Nucleus accumbens (tissue), 56 donors: ENCODE measurements at regions not wholly inside any gene's neighbourhood (a gene's known extent, or its start where the extent isn't known, plus 50 kb on each side); places are given as distances from the start of the nearest gene placed in this dataset.
"Not testable (repeated sequence)": the region's sequence is repeated elsewhere in the genome, so short reads cannot be mapped to it uniquely, and the experiment has no call there.

Experiments used
- DNase-seq, 56 donors: peaks; one replicate each; lab custom pipeline; 2025; lab: John Stamatoyannopoulos, UW

GRCh38 chr3:191644291-191644690, 183.3 kb downstream of the PYDC2 start:
- no peak for DNase-seq

- DNase-seq = no peak
Observed at GRCh38 chr3:191646242-191646641, 185.3 kb downstream of the PYDC2 start.

- DNase-seq = no peak
Observed at GRCh38 chr3:191648787-191649186, 187.8 kb downstream of the PYDC2 start.

GRCh38 chr3:191649626-191650025, 188.7 kb downstream of the PYDC2 start:
- DNase-seq = no peak

DNA sequence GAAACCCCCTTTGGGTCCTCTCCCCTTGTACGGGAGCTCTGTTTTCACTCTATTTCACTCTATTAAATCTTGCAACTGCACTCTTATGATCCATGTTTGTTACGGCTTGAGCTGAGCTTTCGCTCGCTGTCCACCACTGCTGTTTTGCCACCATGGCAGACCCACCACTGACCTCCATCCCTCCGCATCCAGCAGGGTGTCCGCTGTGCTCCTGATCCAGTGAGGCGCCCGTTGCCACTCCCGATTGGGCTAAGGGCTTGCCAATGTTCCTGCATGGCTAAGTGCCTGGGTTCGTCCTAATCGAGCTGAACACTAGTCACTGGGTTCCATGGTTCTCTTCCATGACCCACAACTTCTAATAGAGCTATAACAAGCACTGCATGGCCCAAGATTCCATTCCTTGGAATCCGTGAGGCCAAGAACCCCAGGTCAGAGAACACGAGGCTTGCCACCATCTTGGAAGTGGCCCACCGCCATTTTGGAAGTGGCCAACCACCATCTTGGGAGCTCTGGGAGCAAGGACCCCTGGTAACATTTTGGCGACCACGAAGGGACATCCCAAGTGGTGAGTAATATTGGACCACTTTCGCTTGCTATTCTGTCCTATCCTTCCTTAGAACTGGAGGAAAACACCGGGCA, 197.9 kb downstream of the PYDC2 start:
- DNase-seq = not testable (repeated sequence)

DNA sequence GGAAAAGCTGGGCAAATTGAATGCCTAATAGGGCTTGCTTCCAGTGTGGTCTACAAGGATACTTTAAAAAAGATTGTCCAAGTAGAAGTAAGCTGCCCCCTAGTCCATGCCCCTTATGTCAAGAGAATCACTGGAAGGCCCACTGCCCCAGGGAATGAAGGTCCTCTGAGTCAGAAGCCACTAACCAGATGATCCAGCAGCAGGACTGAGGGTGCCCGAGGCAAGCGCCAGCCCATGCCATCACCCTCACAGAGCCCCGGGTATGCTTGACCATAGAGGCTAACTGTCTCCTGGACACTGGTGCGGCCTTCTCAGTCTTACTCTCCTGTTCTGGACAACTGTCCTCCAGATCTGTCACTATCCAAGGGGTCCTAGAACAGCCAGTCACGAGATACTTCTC, 201.2 kb downstream of the PYDC2 start:
- not testable (repeated sequence) for DNase-seq

DNA sequence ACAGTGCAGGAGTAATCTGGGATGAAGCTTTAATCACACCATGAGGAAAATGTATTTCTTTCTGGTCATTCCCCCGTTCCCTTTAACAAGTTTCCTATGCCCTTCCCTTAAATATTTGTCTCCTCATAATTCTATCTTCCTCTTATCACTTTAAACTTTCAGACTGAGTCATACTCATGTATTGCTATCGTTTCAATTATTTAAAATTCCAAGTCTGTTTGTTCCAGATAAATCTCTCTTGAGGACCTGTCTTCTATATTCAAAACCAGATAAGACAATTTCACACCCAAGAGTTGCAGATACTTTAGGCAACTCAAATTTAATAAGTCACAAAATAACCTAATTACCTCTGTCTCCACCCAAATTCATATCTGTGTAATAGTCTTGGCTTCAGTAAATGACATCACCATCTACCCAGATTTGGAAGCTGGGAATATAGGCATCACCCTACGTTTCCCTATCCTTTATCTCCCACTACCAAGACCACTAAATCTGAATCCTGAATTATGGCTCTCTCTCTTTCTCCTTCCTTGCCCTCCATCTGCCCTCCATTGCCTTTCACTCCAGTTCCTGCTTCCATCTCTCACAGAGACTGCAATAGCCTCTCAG, 220.1 kb downstream of the PYDC2 start:
- DNase-seq = no peak

DNA sequence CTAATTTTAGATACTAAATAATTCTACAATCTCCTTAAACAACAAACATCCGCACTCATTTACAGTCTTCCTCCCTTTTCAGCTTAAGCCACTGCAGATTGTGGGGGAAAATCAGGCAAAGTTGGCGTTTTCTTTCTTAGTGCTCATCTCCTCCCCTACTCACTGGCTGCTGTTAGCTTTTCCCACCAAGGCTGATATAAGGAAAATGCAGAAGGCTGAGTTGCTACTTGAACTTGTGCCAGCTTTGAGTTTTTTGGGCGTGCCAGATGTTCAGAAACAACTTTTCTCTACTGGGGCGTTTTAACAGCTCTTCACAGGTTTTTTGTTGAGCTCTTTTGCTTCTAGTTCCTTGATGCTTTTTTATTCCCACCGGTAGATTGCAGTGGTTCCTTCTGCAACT, 222.0 kb downstream of the PYDC2 start:
- no peak for DNase-seq

DNA sequence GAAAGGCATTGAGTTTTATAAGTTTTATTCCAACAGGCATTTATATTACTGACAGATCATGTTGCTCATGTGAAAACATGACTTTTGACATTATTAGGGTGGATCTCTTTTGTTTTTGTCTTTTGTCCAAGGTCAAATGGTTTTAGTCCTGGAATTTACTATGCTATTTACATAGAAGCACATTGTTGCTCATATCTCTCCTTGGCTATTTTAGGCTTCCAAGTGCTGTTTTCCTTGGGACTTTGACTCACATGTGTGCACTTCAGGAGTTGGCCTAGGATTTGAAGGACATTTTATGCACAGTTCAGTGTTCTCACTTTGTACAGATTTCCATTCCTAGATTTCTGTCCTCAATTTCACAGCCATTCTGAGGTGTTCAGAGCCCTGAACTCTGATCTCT, 225.7 kb downstream of the PYDC2 start:
- DNase-seq = no peak

GRCh38 chr3:191688756-191689433, 227.9 kb downstream of the PYDC2 start:
- DNase-seq = no peak

- DNase-seq = not testable (repeated sequence)
Observed at GRCh38 chr3:191691184-191691583, 230.2 kb downstream of the PYDC2 start.

GRCh38 chr3:191695131-191695814, 234.3 kb downstream of the PYDC2 start:
- DNase-seq = no peak

GRCh38 chr3:191695815-191696153, 234.8 kb downstream of the PYDC2 start:
- DNase-seq = no peak

DNA sequence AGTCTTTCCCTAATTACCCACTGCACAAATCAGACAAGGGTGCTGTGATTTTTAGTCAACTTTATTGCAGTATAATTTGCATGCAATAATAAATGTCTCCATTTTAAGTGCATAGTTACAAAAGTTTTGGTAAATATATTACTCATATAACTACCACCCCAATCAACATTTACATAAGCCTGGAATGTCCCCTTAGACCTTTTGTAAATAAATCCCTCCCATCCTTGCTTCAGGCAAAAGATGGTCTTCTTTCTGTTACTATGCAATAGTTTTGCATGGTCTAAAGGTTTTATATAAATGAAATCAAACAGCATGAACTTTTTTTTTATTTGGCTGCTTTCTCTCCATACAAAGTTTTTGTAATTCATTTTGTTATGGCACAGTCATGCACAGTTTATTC, 235.4 kb downstream of the PYDC2 start:
- no peak for DNase-seq

GRCh38 chr3:191699546-191699945, 238.6 kb downstream of the PYDC2 start:
- no peak for DNase-seq

DNA sequence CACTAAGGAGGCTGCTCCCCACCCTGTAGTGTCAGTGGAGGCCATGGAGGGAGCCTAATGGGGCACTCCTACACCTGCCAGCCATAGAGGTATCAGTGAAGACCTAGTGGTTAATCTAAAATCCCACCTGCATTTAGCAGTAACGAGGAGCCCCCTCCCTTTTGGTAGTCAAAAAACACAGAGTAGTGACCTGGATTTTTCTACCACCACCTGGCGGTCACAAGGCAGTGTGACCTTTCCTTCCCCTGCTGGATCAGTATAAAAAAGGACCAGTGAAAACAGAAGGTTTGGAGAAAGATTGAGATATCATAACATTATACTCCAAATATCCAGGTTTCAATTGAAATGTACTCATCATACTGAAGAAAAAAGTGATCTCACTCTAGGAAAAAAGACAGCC, 241.2 kb downstream of the PYDC2 start:
- no peak for DNase-seq

DNA sequence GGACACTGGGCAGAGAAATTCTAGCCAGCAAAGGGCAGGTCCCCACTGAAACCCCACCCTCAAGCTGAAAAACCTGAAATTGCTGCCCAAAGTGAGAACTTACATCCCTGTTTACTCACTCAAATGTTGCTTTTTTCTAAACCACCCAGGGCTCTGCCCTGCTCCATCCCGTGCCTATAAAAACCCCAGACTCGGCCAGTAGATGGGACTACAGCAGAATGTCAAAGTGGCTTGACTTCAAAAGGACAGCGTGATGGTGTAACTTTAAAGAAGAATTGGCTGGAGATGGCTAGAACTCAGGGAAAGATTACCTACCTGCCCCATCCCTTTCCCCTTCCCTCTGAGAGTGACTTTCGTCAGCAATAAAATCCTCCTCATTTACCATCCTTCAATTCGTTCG, 246.9 kb downstream of the PYDC2 start:
- DNase-seq = no peak

DNA sequence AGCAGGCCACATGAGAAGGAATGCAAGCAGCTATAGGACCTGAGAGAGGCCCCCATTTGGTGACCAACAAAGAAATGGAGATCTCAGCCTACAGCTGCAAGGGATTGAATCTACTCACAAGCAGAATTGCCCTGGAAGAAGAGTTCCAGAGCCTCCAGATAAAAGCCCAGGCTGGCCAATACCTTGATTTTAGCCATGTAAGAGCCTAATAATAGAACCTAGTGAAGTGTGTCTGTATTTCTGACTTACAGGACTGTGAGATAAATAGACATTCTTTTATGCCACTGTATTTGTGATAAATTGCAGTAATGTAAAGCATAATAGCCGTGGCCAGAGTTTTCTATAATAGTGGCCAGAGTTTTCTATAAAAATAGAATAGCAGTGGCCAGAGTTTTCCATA, 254.6 kb downstream of the PYDC2 start:
- no peak for DNase-seq

DNA sequence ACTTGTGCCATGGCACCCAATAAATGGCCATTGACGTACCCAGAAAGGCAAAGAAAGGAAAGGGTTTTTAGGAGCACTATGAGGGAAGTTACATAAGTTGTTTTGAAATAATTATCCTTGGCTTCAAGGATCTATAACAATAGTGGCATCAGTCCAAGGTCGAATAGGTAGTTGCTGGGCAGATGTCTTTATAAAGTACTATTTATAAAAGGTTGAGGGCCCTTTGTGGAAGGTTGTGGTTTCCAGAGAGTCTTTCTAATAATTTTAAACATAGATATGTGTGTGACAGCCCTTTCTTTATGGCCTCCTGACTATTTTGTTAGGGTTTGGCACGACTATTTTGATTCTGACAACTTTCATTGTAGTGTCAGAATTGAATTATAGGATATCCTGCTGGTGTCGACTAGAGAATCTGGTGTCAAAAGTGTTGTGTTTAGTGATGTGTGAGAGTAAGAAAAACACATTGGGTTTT, 260.5 kb downstream of the PYDC2 start:
- DNase-seq = no peak

- no peak for DNase-seq
Observed at GRCh38 chr3:191721990-191722389, 261.0 kb downstream of the PYDC2 start.

GRCh38 chr3:191727338-191727737, 266.4 kb downstream of the PYDC2 start:
- no peak for DNase-seq

- DNase-seq = no peak
Observed at GRCh38 chr3:191728186-191728585, 267.2 kb downstream of the PYDC2 start.
